Osteocyte (in vitro differentiated cells): ENCODE measurements at regions not wholly inside any gene's neighbourhood (a gene's known extent, or its start where the extent isn't known, plus 50 kb on each side); places are given as distances from the start of the nearest gene placed in this dataset.

Source experiments
- DNase-seq: peaks from one replicate; pipeline ENCODE4 v3.0.0; 2021; ENCODE audit warnings: mixed read lengths; ENCODE audit not compliant: unreplicated experiment; ENCODE audit errors: extremely low spot score
- H3K27ac Mint-ChIP-seq: one replicate; pipeline ENCODE4 v1.8.0; 2021; ENCODE audit warnings: mild to moderate bottlenecking, mixed read lengths; ENCODE audit not compliant: unreplicated experiment
- H3K27me3 Mint-ChIP-seq: one replicate; pipeline ENCODE4 v1.8.0; 2021; ENCODE audit warnings: mixed read lengths; ENCODE audit not compliant: unreplicated experiment
- H3K36me3 Mint-ChIP-seq: one replicate; pipeline ENCODE4 v1.8.0; 2021; ENCODE audit warnings: mixed read lengths; ENCODE audit not compliant: unreplicated experiment
- H3K4me1 Mint-ChIP-seq: one replicate; pipeline ENCODE4 v1.8.0; 2021; ENCODE audit warnings: mixed read lengths; ENCODE audit not compliant: unreplicated experiment
- H3K4me3 Mint-ChIP-seq: one replicate; pipeline ENCODE4 v1.8.0; 2021; ENCODE audit warnings: mild to moderate bottlenecking, moderate library complexity, mixed read lengths; ENCODE audit not compliant: unreplicated experiment
- H3K9me3 Mint-ChIP-seq: one replicate; pipeline ENCODE4 v1.8.0; 2021; ENCODE audit warnings: mixed read lengths; ENCODE audit not compliant: unreplicated experiment
- TF ChIP-seq, protein P1 (sequence below): fragments of 200-600 bp; sonication (generic); IDR thresholded peaks from 2 replicates; pipeline ENCODE4 v1.5.0; 2021; ENCODE audit warnings: antibody characterized with exemption, mild to moderate bottlenecking, moderate library complexity

DNA sequence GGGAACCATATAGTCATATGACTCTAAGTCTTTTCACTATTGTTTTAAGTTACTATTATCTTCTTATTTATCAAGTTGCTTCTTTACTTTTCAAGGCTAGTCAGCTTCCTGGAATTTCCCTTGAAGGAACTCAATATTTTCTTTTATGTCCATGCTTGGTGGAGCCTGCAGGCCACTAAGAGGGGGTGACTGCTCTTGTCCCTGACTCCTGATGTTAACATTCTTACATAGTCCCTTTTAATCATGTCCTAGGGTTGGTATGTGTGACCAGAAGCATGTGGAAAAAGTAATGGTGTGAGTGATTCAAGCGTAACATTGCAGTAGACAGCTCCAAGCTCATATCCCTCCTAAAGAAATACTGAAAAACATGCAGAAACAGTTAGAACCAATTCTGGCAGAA, 1536.2 kb upstream of the CDH9 start:
- TF ChIP-seq, protein P1, sequence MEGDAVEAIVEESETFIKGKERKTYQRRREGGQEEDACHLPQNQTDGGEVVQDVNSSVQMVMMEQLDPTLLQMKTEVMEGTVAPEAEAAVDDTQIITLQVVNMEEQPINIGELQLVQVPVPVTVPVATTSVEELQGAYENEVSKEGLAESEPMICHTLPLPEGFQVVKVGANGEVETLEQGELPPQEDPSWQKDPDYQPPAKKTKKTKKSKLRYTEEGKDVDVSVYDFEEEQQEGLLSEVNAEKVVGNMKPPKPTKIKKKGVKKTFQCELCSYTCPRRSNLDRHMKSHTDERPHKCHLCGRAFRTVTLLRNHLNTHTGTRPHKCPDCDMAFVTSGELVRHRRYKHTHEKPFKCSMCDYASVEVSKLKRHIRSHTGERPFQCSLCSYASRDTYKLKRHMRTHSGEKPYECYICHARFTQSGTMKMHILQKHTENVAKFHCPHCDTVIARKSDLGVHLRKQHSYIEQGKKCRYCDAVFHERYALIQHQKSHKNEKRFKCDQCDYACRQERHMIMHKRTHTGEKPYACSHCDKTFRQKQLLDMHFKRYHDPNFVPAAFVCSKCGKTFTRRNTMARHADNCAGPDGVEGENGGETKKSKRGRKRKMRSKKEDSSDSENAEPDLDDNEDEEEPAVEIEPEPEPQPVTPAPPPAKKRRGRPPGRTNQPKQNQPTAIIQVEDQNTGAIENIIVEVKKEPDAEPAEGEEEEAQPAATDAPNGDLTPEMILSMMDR, result no peak
- DNase-seq, result no peak
- no peaks in the 10 kb centered on the region for H3K27me3 Mint-ChIP-seq
- H3K27ac Mint-ChIP-seq, result no peak overlapping the region
- H3K4me1 Mint-ChIP-seq, result peaks cover 9% of the 10 kb centered on the region
- no peak overlapping the region for H3K4me3 Mint-ChIP-seq
- H3K36me3 Mint-ChIP-seq, result peaks cover 6% of the 10 kb centered on the region
- peaks cover 26% of the 10 kb centered on the region for H3K9me3 Mint-ChIP-seq

DNA sequence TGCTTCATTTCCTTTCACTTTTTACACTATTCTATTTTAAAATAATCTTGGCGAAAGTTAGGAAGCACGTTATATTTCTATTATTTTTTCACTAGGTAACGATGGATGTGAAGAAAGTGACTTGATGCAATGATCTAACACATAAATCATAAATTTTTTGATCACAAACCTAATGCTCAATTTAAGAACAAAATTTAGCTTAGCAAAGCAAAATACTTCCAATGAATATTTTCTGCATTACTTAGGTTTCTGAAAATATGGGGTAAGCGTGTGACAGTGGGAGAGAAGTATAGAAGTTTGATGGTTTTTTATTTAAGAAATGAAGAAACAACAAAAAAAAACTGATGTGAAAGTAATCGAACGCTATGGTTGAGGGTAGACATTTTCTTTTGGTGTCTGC, 1528.7 kb upstream of the CDH9 start:
- Mint-ChIP-seq H3K36me3 (no peaks in the 10 kb centered on the region), H3K9me3 (peaks cover 21% of the 10 kb centered on the region), H3K4me3 (no peak overlapping the region), H3K4me1 (no peaks in the 10 kb centered on the region), H3K27ac (no peak overlapping the region), H3K27me3 (peaks cover 27% of the 10 kb centered on the region)
- DNase-seq, result no peak
- TF ChIP-seq, protein P1, result no peak

DNA sequence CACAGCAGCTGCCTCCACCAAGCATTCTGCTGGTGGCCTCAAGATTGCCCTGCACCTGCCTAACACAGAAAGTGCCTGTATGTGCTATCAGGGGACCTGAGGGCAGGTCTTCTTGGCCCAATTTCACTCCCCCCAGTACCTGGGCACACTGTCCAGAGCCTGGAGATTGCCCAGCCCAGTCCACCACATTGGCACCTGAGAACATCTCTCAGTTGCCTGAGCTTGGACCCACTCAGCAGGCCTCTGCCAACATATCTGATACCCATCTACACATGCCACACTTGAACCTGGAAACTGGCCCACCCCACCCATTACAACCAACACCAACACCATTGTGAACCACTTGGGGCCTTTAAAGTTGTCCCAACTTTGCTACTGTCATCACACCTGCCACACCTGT, 1523.1 kb upstream of the CDH9 start:
- TF ChIP-seq, protein P1, result no peak

DNA sequence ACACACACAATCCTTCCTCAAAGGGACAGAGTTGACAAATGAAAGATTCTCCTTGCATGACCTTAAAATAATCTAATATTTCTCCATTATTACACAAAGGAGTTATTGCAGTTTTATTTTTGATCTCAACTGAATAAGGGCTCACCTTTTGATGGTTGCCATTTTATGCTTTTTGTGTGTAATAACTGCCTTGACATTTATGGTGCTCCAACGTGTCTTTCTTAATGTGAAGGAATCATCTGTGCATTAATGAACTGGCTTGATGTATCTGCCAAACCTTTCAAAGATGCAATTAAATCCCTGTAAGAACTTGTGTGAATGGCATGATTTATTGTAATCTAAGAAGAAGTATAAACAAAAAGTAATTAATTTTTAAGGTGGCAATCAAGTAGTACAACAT, 1519.8 kb upstream of the CDH9 start:
- Mint-ChIP-seq H3K4me3 (no peak overlapping the region), H3K4me1 (no peaks in the 10 kb centered on the region), H3K36me3 (peaks cover 1% of the 10 kb centered on the region), H3K27me3 (peaks cover 40% of the 10 kb centered on the region), H3K27ac (no peak overlapping the region), H3K9me3 (peaks cover 31% of the 10 kb centered on the region)
- TF ChIP-seq, protein P1, result no peak
- DNase-seq, result no peak

More for the DNA sequence above, 1523.1 kb upstream of the CDH9 start:
- H3K9me3 Mint-ChIP-seq, result peaks cover 24% of the 10 kb centered on the region
- H3K36me3 Mint-ChIP-seq, result no peaks in the 10 kb centered on the region
- H3K4me1 Mint-ChIP-seq, result no peaks in the 10 kb centered on the region
- peaks cover 31% of the 10 kb centered on the region for H3K27me3 Mint-ChIP-seq
- H3K27ac Mint-ChIP-seq, result no peak overlapping the region
- no peak overlapping the region for H3K4me3 Mint-ChIP-seq
- DNase-seq, result no peak

DNA sequence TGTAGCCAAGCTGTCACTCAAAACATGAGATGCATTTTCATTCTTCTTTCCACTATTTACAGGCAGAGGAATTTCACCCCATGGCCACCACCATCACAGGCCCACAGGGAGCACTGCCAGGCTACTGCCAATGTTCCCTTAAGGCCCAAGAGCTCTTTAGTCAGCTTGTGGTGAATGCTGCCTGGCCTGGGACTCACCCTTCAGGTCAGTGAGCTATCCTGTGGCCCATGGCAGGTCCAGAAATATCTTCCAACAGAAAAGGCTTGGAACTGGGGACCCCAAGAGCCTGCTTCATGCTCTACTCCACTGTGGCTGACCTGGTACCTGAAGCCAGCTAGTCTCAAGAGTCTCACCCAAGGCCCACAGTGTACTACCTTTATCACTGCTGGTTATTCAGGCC, 1518.7 kb upstream of the CDH9 start:
- Mint-ChIP-seq H3K9me3 (peaks cover 30% of the 10 kb centered on the region), H3K27ac (no peak overlapping the region), H3K4me3 (no peak overlapping the region), H3K36me3 (peaks cover 6% of the 10 kb centered on the region), H3K27me3 (peaks cover 40% of the 10 kb centered on the region), H3K4me1 (no peaks in the 10 kb centered on the region)
- TF ChIP-seq, protein P1, result no peak
- DNase-seq, result no peak
